SU-DHL-6 (cell line): ENCODE measurements at regions not wholly inside any gene's neighbourhood (a gene's known extent, or its start where the extent isn't known, plus 50 kb on each side); places are given as distances from the start of the nearest gene placed in this dataset.

Experiments
- H2AFZ ChIP-seq: fragments of 200-600 bp; sonication (generic); 2 replicates; pipeline ENCODE4 v1.6.1; 2014; ENCODE audit warnings: low read depth, mild to moderate bottlenecking, moderate library complexity, mixed read lengths, antibody characterized with exemption, low read length; ENCODE audit not compliant: severe bottlenecking
- H3F3A ChIP-seq: fragments of 200-600 bp; shearing (Covaris generic); 2 replicates; pipeline ENCODE4 v1.6.0; 2016; ENCODE audit warnings: antibody characterized with exemption, mild to moderate bottlenecking; ENCODE audit not compliant: insufficient read depth
- H3K27ac ChIP-seq: fragments of 200-600 bp; sonication (generic); 2 replicates; pipeline ENCODE4 v1.5.1; 2016; ENCODE audit warnings: low read depth, mild to moderate bottlenecking, low read length, moderate library complexity, mixed read lengths
- H3K27me3 ChIP-seq: fragments of 200-600 bp; sonication (generic), shearing (Covaris generic); 2 replicates; pipeline ENCODE4 v1.6.0; 2014; ENCODE audit warnings: mild to moderate bottlenecking, low read length
- H3K36me3 ChIP-seq: fragments of 200-600 bp; sonication (generic); 2 replicates; pipeline ENCODE4 v1.6.1; 2014; ENCODE audit warnings: mild to moderate bottlenecking, low read length, mixed read lengths
- H3K4me2 ChIP-seq: fragments of 300-600, 200-600 bp; shearing (Covaris generic), sonication (generic); 2 replicates; pipeline ENCODE4 v1.6.0; 2014; ENCODE audit warnings: low read length, low read depth, mild to moderate bottlenecking; ENCODE audit not compliant: poor library complexity, severe bottlenecking
- H3K4me3 ChIP-seq: fragments of 200-600 bp; sonication (generic); 2 replicates; pipeline ENCODE4 v1.5.1; 2014; ENCODE audit warnings: antibody characterized with exemption, low read length, mild to moderate bottlenecking, mixed read lengths; ENCODE audit not compliant: insufficient read depth, poor library complexity, severe bottlenecking
- H3K79me2 ChIP-seq: fragments of 200-600 bp; sonication (generic); 2 replicates; pipeline ENCODE4 v1.6.1; 2014; ENCODE audit warnings: mild to moderate bottlenecking, low read length, moderate library complexity; ENCODE audit not compliant: insufficient read depth
- H3K9ac ChIP-seq: fragments of 200-600 bp; sonication (generic); 2 replicates; pipeline ENCODE4 v1.7.0; 2014; ENCODE audit warnings: mild to moderate bottlenecking, low read length
- H3K9me2 ChIP-seq: fragments of 200-600 bp; sonication (generic); replicated peaks from 2 replicates; pipeline ENCODE4 v1.6.1; 2014; ENCODE audit warnings: low read length; ENCODE audit not compliant: insufficient read depth
- H3K9me3 ChIP-seq: fragments of 200-600 bp; sonication (generic); 2 replicates; pipeline ENCODE4 v1.6.1; 2014; ENCODE audit warnings: low read length, mixed read lengths; ENCODE audit not compliant: insufficient read depth
- H4K20me1 ChIP-seq: fragments of 200-600 bp; sonication (generic); 2 replicates; pipeline ENCODE4 v1.6.1; 2014; ENCODE audit warnings: low read depth, mild to moderate bottlenecking, antibody characterized with exemption, low read length, moderate library complexity, mixed read lengths
- CTCF ChIP-seq: fragments of 200-600 bp; sonication (generic); IDR thresholded peaks from one replicate; pipeline ENCODE4 v1.5.1; 2017; ENCODE audit warnings: antibody characterized with exemption, mild to moderate bottlenecking, low read length, moderate library complexity; ENCODE audit not compliant: insufficient read depth, poor library complexity, severe bottlenecking
- EZH2phosphoT487 ChIP-seq: fragments of 200-600 bp; sonication (generic), shearing (Covaris generic); conservative IDR thresholded peaks from 2 replicates; pipeline ENCODE4 v1.6.1; 2018; ENCODE audit warnings: mild to moderate bottlenecking, antibody characterized with exemption, low read length, moderate library complexity, mixed read lengths

- H3K79me2 ChIP-seq = no peaks in the 10 kb centered on the region
- no peak overlapping the region for H3K27ac ChIP-seq
- no peak overlapping the region for H3K4me3 ChIP-seq
- peaks cover 14% of the 10 kb centered on the region for H3K36me3 ChIP-seq
- no peak overlapping the region for H3K9ac ChIP-seq
- no peaks in the 10 kb centered on the region for H3F3A ChIP-seq
- H3K9me3 ChIP-seq = peaks cover 65% of the 10 kb centered on the region; the same call in 1 of the 2 replicates
- no peak overlapping the region for H2AFZ ChIP-seq
- H3K9me2 ChIP-seq = no peaks in the 10 kb centered on the region
- no peak overlapping the region for H3K4me2 ChIP-seq
- H4K20me1 ChIP-seq = no peaks in the 10 kb centered on the region
- H3K27me3 ChIP-seq = no peaks in the 10 kb centered on the region
- TF ChIP-seq CTCF (no peak), EZH2phosphoT487 (no peak)
These were observed 96.8 kb downstream of the SNRPN start for GRCh38 chr15:25051399-25052154.

- Histone ChIP-seq H2AFZ (no peak overlapping the region), H3K79me2 (no peaks in the 10 kb centered on the region), H3K9me3 (peaks cover 66% of the 10 kb centered on the region; the same call in 1 of the 2 replicates), H3K27me3 (no peaks in the 10 kb centered on the region), H3K9ac (no peak overlapping the region), H3K36me3 (peaks cover 9% of the 10 kb centered on the region; the same call in 1 of the 2 replicates), H3K27ac (no peak overlapping the region), H3K9me2 (no peaks in the 10 kb centered on the region), H4K20me1 (no peaks in the 10 kb centered on the region), H3K4me2 (no peak overlapping the region), H3K4me3 (no peak overlapping the region), H3F3A (no peaks in the 10 kb centered on the region)
- TF ChIP-seq EZH2phosphoT487 = no peak
- no peak for TF ChIP-seq CTCF
These were observed 97.6 kb downstream of the SNRPN start for GRCh38 chr15:25052191-25052999.

- no peaks in the 10 kb centered on the region for H3K79me2 ChIP-seq
- H4K20me1 ChIP-seq = no peaks in the 10 kb centered on the region
- H3K27me3 ChIP-seq = no peaks in the 10 kb centered on the region
- H3F3A ChIP-seq = no peaks in the 10 kb centered on the region
- no peak overlapping the region for H2AFZ ChIP-seq
- H3K27ac ChIP-seq = no peak overlapping the region
- H3K4me2 ChIP-seq = no peak overlapping the region
- H3K9ac ChIP-seq = no peak overlapping the region
- no peaks in the 10 kb centered on the region for H3K9me2 ChIP-seq
- no peak overlapping the region for H3K4me3 ChIP-seq
- H3K36me3 ChIP-seq = peaks cover 9% of the 10 kb centered on the region; the same call in 1 of the 2 replicates
- TF ChIP-seq CTCF (no peak), EZH2phosphoT487 (no peak)
- H3K9me3 ChIP-seq = peaks cover 69% of the 10 kb centered on the region; the same call in 1 of the 2 replicates
These were observed 98.4 kb downstream of the SNRPN start for GRCh38 chr15:25053000-25053815.
